B cell (primary cell): ENCODE measurements at regions not wholly inside any gene's neighbourhood (a gene's known extent, or its start where the extent isn't known, plus 50 kb on each side); places are given as distances from the start of the nearest gene placed in this dataset.

Source experiments
- CTCF ChIP-seq: fragments of 200-600 bp; IDR thresholded peaks from one replicate; pipeline ENCODE4 v1.8.0; 2022; ENCODE audit warnings: antibody characterized with exemption, mild to moderate bottlenecking
- EZH2 ChIP-seq: IDR thresholded peaks from 2 replicates; pipeline ENCODE4 v1.6.1; 2012; ENCODE audit warnings: borderline replicate concordance, low read depth, mild to moderate bottlenecking, moderate library complexity, low read length; ENCODE audit not compliant: insufficient read depth, poor library complexity, severe bottlenecking

GRCh38 chr6:120328521-120328920 is 979.0 kb upstream of the MAN1A1 start:
- TF ChIP-seq CTCF (no peak), EZH2 (no peak)
